ENCODE measurements at regions not wholly inside any gene's neighbourhood (a gene's known extent, or its start where the extent isn't known, plus 50 kb on each side); places are given as distances from the start of the nearest gene placed in this dataset.

DNA sequence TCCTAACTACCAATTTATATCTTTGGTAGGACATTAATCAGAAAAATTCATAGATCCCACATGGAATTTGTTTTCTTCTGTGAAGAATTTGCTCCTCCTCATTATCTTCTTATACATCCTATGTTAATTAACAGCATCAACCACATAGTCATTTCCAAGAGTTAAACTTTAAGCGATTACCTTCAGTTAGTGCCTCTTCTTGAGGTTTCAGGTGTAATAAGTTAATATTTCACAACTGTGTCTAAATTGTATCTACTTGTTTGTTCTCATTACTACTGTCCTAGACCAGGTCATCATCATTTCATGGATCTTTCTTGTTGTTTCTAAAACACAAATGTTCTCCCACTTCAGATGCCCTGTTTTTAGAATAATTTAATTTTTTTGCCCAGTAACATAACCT lies 457.9 kb downstream of the FAT4 start:
- Histone ChIP-seq H3K4me3 (ENCODE audit: low read length in 2 of 2) (no peak overlapping the region), H3K9me3 (ENCODE audit: control insufficient read depth in 2 of 2, low read length in 2 of 2) (no peaks in the 10 kb centered on the region), H3K4me1 (ENCODE audit: control insufficient read depth in 2 of 2, insufficient read depth in 2 of 2, low read length in 2 of 2) (no peaks in the 10 kb centered on the region), H3K36me3 (ENCODE audit: control insufficient read depth in 2 of 2, insufficient read depth in 2 of 2, low read length in 2 of 2) (no peaks in the 10 kb centered on the region), H3K27me3 (ENCODE audit: control insufficient read depth in 2 of 2, insufficient read depth in 2 of 2, low read length in 2 of 2) (no peaks in the 10 kb centered on the region), H3K27ac (ENCODE audit: low read depth in 2 of 2, low read length in 2 of 2) (no peak overlapping the region), H3K9ac (ENCODE audit: low read depth in 1 of 2, low read length in 2 of 2) (no peak overlapping the region)

DNA sequence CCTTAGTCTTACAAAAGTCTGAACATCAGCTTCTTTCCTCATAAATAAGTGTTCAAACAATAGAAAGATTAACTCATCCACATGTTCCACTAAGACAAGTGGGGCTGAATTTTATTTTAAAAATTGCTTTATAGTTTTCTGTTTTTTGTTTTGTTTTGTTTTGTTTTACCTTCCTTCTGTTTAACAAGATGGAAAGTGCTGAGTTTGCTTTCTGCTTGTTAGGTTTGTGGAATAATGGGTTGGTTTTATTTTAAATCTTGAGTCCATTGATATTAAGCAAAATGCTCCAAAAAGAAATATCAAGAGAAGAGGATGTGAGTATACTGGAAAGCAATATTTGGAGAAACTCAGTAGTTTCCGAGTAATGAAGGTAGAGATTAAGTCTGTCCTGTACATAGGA lies 458.7 kb downstream of the FAT4 start:
- Histone ChIP-seq H3K27me3 (ENCODE audit: control insufficient read depth in 2 of 2, insufficient read depth in 2 of 2, low read length in 2 of 2) (no peaks in the 10 kb centered on the region), H3K9me3 (ENCODE audit: control insufficient read depth in 2 of 2, low read length in 2 of 2) (no peaks in the 10 kb centered on the region), H3K4me3 (ENCODE audit: low read length in 2 of 2) (no peak overlapping the region), H3K4me1 (ENCODE audit: control insufficient read depth in 2 of 2, insufficient read depth in 2 of 2, low read length in 2 of 2) (no peaks in the 10 kb centered on the region), H3K9ac (ENCODE audit: low read depth in 1 of 2, low read length in 2 of 2) (no peak overlapping the region), H3K27ac (ENCODE audit: low read depth in 2 of 2, low read length in 2 of 2) (no peak overlapping the region), H3K36me3 (ENCODE audit: control insufficient read depth in 2 of 2, insufficient read depth in 2 of 2, low read length in 2 of 2) (no peaks in the 10 kb centered on the region)

DNA sequence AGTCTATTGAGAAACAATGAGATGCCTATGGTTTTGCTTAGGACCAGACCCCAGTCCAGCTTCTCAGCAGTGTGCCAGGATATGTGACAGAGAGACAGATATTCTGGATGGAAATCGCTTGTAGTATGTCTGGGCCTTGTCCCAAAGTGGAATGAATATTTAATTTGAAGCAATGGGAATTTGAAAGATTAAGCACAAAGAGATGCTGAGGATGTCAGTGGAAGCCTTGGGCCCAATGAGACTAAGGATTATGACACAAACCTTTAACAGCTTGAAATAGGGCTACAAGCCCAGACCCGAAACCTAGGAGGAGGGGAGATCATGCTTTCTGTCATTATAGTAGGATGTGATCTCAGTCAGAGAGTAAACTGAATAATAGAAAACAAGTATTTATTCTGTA lies 459.2 kb downstream of the FAT4 start:
- Histone ChIP-seq H3K27me3 (ENCODE audit: control insufficient read depth in 2 of 2, insufficient read depth in 2 of 2, low read length in 2 of 2) (no peaks in the 10 kb centered on the region), H3K9me3 (ENCODE audit: control insufficient read depth in 2 of 2, low read length in 2 of 2) (no peaks in the 10 kb centered on the region), H3K9ac (ENCODE audit: low read depth in 1 of 2, low read length in 2 of 2) (no peak overlapping the region), H3K4me3 (ENCODE audit: low read length in 2 of 2) (no peak overlapping the region), H3K27ac (ENCODE audit: low read depth in 2 of 2, low read length in 2 of 2) (no peak overlapping the region), H3K36me3 (ENCODE audit: control insufficient read depth in 2 of 2, insufficient read depth in 2 of 2, low read length in 2 of 2) (no peaks in the 10 kb centered on the region), H3K4me1 (ENCODE audit: control insufficient read depth in 2 of 2, insufficient read depth in 2 of 2, low read length in 2 of 2) (no peaks in the 10 kb centered on the region)

DNA sequence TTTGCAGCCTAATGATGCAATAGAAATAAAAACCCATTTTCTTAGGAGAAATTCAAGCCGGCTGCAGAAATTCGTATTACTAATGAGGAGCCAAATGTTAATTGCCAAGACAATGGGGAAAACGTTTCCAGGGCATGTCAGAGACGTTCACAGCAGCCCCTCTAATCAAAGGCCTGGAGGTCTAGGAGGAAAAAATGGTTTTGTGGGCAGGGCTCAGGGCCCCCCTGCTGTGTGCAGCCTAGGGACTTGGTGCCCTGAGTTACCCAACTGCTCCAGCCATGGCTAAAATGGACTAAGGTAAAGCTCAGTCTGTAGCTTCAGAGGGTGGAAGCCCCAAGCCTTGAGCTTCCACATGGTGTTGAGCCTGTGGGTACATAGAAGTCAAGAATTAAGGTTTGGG lies 461.4 kb downstream of the FAT4 start:
- Histone ChIP-seq H3K36me3 (ENCODE audit: control insufficient read depth in 2 of 2, insufficient read depth in 2 of 2, low read length in 2 of 2) (no peaks in the 10 kb centered on the region), H3K27me3 (ENCODE audit: control insufficient read depth in 2 of 2, insufficient read depth in 2 of 2, low read length in 2 of 2) (no peaks in the 10 kb centered on the region), H3K27ac (ENCODE audit: low read depth in 2 of 2, low read length in 2 of 2) (no peak overlapping the region), H3K4me1 (ENCODE audit: control insufficient read depth in 2 of 2, insufficient read depth in 2 of 2, low read length in 2 of 2) (no peaks in the 10 kb centered on the region), H3K9me3 (ENCODE audit: control insufficient read depth in 2 of 2, low read length in 2 of 2) (no peaks in the 10 kb centered on the region), H3K9ac (ENCODE audit: low read depth in 1 of 2, low read length in 2 of 2) (no peak overlapping the region), H3K4me3 (ENCODE audit: low read length in 2 of 2) (no peak overlapping the region)

DNA sequence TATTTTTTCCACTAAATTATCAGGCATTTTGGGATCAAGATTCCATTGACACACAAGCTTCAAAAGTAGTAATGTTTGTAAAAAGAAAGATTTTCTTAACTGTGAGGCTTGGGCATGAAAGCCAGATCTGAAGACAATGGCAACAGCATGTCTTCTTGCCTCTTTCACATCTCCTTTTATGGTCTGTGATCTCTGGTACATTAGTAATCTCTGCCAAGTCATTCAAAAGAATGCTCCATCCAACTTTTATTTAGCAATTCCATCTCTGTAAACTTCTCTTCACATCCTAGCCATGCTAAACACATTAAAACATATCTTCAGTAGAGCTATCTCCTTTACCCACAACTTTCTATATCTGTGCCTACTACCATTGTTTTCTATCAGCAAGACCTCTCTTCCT lies 465.4 kb downstream of the FAT4 start:
- Histone ChIP-seq H3K9ac (ENCODE audit: low read depth in 1 of 2, low read length in 2 of 2) (no peak overlapping the region), H3K4me3 (ENCODE audit: low read length in 2 of 2) (no peak overlapping the region), H3K4me1 (ENCODE audit: control insufficient read depth in 2 of 2, insufficient read depth in 2 of 2, low read length in 2 of 2) (no peaks in the 10 kb centered on the region), H3K27me3 (ENCODE audit: control insufficient read depth in 2 of 2, insufficient read depth in 2 of 2, low read length in 2 of 2) (no peaks in the 10 kb centered on the region), H3K9me3 (ENCODE audit: control insufficient read depth in 2 of 2, low read length in 2 of 2) (no peaks in the 10 kb centered on the region), H3K36me3 (ENCODE audit: control insufficient read depth in 2 of 2, insufficient read depth in 2 of 2, low read length in 2 of 2) (no peaks in the 10 kb centered on the region), H3K27ac (ENCODE audit: low read depth in 2 of 2, low read length in 2 of 2) (no peak overlapping the region)

DNA sequence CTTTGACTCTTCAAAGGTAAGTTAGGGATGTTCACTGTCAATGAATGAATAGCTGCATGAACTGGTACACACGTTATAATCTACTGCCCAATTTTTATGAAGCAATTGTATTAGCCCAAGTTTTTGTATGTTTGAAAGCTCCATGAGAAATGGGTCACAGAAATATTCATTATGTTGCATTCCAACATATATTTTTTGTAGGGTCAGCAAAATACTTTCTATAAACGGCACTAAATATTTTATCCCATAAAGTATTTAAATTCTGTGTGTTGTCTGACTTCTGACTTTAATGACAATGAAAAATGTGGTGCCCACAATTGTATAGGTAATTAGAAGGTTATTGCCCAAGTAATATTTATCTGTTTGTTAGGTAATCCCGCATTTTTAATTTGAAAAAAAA lies 466.0 kb downstream of the FAT4 start:
- Histone ChIP-seq H3K27me3 (ENCODE audit: control insufficient read depth in 2 of 2, insufficient read depth in 2 of 2, low read length in 2 of 2) (no peaks in the 10 kb centered on the region), H3K36me3 (ENCODE audit: control insufficient read depth in 2 of 2, insufficient read depth in 2 of 2, low read length in 2 of 2) (no peaks in the 10 kb centered on the region), H3K9me3 (ENCODE audit: control insufficient read depth in 2 of 2, low read length in 2 of 2) (no peaks in the 10 kb centered on the region), H3K4me3 (ENCODE audit: low read length in 2 of 2) (no peak overlapping the region), H3K27ac (ENCODE audit: low read depth in 2 of 2, low read length in 2 of 2) (no peak overlapping the region), H3K4me1 (ENCODE audit: control insufficient read depth in 2 of 2, insufficient read depth in 2 of 2, low read length in 2 of 2) (no peaks in the 10 kb centered on the region), H3K9ac (ENCODE audit: low read depth in 1 of 2, low read length in 2 of 2) (no peak overlapping the region)

DNA sequence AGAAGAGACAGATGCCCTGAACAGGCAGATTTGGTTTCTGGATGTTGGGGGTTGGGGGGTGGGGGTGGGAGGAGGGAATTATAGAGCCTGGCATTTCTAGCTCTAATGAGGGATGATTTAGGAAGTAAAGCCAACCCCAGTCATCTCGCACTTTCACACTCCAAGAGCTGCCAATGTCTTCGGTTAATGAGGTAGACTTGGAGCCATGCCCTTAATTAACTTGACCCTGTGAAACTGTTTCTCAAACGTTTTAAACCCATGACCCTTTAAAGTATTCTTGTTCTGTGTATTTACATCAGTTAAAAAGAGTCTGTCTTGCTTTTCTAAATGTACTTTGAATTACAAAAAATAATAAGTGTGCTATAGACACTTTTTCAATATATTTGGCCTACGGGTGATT lies 466.9 kb downstream of the FAT4 start:
- Histone ChIP-seq H3K4me3 (ENCODE audit: low read length in 2 of 2) (no peak overlapping the region), H3K9me3 (ENCODE audit: control insufficient read depth in 2 of 2, low read length in 2 of 2) (no peaks in the 10 kb centered on the region), H3K4me1 (ENCODE audit: control insufficient read depth in 2 of 2, insufficient read depth in 2 of 2, low read length in 2 of 2) (no peaks in the 10 kb centered on the region), H3K9ac (ENCODE audit: low read depth in 1 of 2, low read length in 2 of 2) (no peak overlapping the region), H3K27me3 (ENCODE audit: control insufficient read depth in 2 of 2, insufficient read depth in 2 of 2, low read length in 2 of 2) (no peaks in the 10 kb centered on the region), H3K27ac (ENCODE audit: low read depth in 2 of 2, low read length in 2 of 2) (no peak overlapping the region), H3K36me3 (ENCODE audit: control insufficient read depth in 2 of 2, insufficient read depth in 2 of 2, low read length in 2 of 2) (no peaks in the 10 kb centered on the region)

DNA sequence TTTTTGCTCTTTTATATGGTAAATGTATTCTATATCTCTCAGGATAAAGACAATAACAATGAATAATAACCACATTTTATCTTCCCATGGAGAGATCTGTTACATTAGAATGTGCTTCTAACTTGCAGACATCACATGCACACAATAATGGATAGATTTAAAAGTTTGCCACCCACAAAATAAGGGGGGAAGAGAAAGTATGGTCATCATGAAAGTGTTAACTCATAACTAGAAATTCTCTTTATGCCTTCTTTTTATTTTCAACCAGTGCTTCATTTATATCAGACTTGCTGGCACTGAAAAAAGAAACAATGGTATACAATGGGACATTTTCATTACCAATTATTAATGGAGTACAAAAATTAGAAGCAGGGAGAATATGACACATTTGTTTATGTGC lies 470.0 kb downstream of the FAT4 start:
- Histone ChIP-seq H3K4me1 (ENCODE audit: control insufficient read depth in 2 of 2, insufficient read depth in 2 of 2, low read length in 2 of 2) (no peaks in the 10 kb centered on the region), H3K36me3 (ENCODE audit: control insufficient read depth in 2 of 2, insufficient read depth in 2 of 2, low read length in 2 of 2) (no peaks in the 10 kb centered on the region), H3K4me3 (ENCODE audit: low read length in 2 of 2) (no peak overlapping the region), H3K9ac (ENCODE audit: low read depth in 1 of 2, low read length in 2 of 2) (no peak overlapping the region), H3K9me3 (ENCODE audit: control insufficient read depth in 2 of 2, low read length in 2 of 2) (no peaks in the 10 kb centered on the region), H3K27ac (ENCODE audit: low read depth in 2 of 2, low read length in 2 of 2) (no peak overlapping the region), H3K27me3 (ENCODE audit: control insufficient read depth in 2 of 2, insufficient read depth in 2 of 2, low read length in 2 of 2) (no peaks in the 10 kb centered on the region)

DNA sequence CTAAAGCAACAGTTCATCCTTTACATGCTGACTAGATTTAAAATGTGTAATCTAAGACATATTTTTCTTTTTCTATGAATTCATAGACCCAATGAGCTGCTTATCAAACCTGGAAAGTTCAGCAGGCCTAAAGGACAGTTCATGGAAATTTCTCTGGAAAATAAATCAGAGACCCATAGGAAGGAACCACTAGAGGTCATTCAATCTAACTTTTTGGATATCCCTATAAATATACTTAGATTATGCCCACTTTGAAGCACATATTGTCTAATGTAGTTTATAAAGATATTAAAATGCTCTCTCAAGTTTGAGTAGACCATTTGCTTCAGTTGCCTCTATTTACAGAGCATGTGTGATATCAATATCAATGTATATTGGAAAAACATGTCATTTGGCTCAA lies 473.0 kb downstream of the FAT4 start:
- Histone ChIP-seq H3K9me3 (ENCODE audit: control insufficient read depth in 2 of 2, low read length in 2 of 2) (no peaks in the 10 kb centered on the region), H3K27me3 (ENCODE audit: control insufficient read depth in 2 of 2, insufficient read depth in 2 of 2, low read length in 2 of 2) (no peaks in the 10 kb centered on the region), H3K36me3 (ENCODE audit: control insufficient read depth in 2 of 2, insufficient read depth in 2 of 2, low read length in 2 of 2) (no peaks in the 10 kb centered on the region), H3K4me3 (ENCODE audit: low read length in 2 of 2) (no peak overlapping the region), H3K27ac (ENCODE audit: low read depth in 2 of 2, low read length in 2 of 2) (no peak overlapping the region), H3K4me1 (ENCODE audit: control insufficient read depth in 2 of 2, insufficient read depth in 2 of 2, low read length in 2 of 2) (no peaks in the 10 kb centered on the region), H3K9ac (ENCODE audit: low read depth in 1 of 2, low read length in 2 of 2) (no peak overlapping the region)

DNA sequence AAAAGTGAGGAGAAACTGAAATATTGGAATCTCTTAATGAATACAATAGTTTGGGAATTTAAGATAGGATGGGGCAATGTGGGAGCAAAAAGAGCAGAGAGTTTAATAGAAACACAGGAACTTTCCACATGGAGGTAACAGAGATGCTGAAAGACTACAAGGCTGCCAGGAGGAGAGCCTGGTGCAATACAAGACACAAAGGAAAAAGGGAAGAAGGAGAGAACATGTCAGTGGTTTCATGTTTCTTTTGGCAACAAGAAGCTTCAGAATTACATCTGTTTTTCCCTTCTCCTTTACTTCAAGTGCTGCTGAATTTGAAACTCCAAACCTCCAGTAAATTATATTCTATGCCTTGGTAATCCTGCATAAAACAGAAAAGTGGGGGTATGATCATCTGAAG lies 474.3 kb downstream of the FAT4 start:
- H3K4me1 ChIP-seq (ENCODE audit: control insufficient read depth in 2 of 2, insufficient read depth in 2 of 2, low read length in 2 of 2), result no peaks in the 10 kb centered on the region
- H3K27me3 ChIP-seq (ENCODE audit: control insufficient read depth in 2 of 2, insufficient read depth in 2 of 2, low read length in 2 of 2), result no peaks in the 10 kb centered on the region
- no peaks in the 10 kb centered on the region for H3K9me3 ChIP-seq (ENCODE audit: control insufficient read depth in 2 of 2, low read length in 2 of 2)
- H3K27ac ChIP-seq (ENCODE audit: low read depth in 2 of 2, low read length in 2 of 2), result no peak overlapping the region
- no peak overlapping the region for H3K4me3 ChIP-seq (ENCODE audit: low read length in 2 of 2)
- H3K9ac ChIP-seq (ENCODE audit: low read depth in 1 of 2, low read length in 2 of 2), result no peak overlapping the region
- no peaks in the 10 kb centered on the region for H3K36me3 ChIP-seq (ENCODE audit: control insufficient read depth in 2 of 2, insufficient read depth in 2 of 2, low read length in 2 of 2)

DNA sequence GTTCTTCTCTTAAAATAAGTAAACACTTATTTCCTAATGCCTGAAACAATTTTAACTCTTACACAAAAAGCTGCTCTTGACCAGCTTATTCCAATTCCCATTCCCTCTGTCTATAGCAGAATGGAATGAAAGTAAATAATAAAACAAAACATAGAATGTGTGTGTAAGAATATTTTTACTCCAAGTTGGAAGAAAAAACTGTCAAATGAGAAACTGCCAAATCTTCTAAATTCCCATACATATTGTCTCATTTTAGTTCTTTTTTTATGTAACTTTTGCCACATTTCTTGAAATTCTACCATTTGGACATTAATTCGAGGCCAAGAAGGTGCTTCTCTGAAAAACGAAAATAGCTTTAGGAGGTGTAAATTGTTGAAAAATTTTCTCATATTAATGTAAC lies 477.1 kb downstream of the FAT4 start:
- Histone ChIP-seq H3K9ac (ENCODE audit: low read depth in 1 of 2, low read length in 2 of 2) (no peak overlapping the region), H3K27me3 (ENCODE audit: control insufficient read depth in 2 of 2, insufficient read depth in 2 of 2, low read length in 2 of 2) (no peaks in the 10 kb centered on the region), H3K36me3 (ENCODE audit: control insufficient read depth in 2 of 2, insufficient read depth in 2 of 2, low read length in 2 of 2) (no peaks in the 10 kb centered on the region), H3K4me1 (ENCODE audit: control insufficient read depth in 2 of 2, insufficient read depth in 2 of 2, low read length in 2 of 2) (no peaks in the 10 kb centered on the region), H3K4me3 (ENCODE audit: low read length in 2 of 2) (no peak overlapping the region), H3K9me3 (ENCODE audit: control insufficient read depth in 2 of 2, low read length in 2 of 2) (no peaks in the 10 kb centered on the region), H3K27ac (ENCODE audit: low read depth in 2 of 2, low read length in 2 of 2) (no peak overlapping the region)

Data from mucosa of rectum (tissue), 2 donors.